Cerebellar cortex (tissue), 1 donor: ENCODE measurements at regions not wholly inside any gene's neighbourhood (a gene's known extent, or its start where the extent isn't known, plus 50 kb on each side); places are given as distances from the start of the nearest gene placed in this dataset.

Experiments
- DNase-seq: peaks from one replicate; pipeline ENCODE4 v3.0.0-alpha.2; 2015; ENCODE audit warnings: low spot score

GRCh38 chr5:160175438-160176218 lies 53.7 kb upstream of the FABP6 start:
- peak; percentile 91 for DNase-seq

- no peak for DNase-seq
Measured at GRCh38 chr5:160174780-160175437, 54.4 kb upstream of the FABP6 start.

DNA sequence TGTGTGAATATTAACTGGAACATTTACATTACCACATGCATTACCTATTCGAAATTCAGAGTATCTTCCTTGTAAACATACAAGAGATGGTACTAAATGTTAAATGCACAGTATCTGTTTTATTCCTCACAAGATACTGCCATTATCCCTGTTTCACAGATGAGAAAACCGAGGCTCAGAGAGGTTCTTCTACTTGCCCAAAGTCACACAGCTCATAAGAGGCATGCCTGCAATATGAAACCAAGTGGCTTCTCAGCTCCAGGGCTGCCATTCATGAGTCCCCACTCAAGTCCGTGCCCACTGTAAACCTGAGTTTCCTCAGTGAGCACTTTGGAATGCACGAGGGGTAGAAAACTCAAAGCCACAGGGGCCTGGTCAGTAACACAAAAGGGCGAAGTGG lies 55.0 kb upstream of the FABP6 start:
- DNase-seq: no peak

GRCh38 chr5:160171666-160172065 lies 52.4 kb upstream of the PWWP2A start:
- no peak for DNase-seq

GRCh38 chr5:160169326-160169725 lies 50.1 kb upstream of the PWWP2A start:
- DNase-seq: no peak
